ENCODE measurements at regions not wholly inside any gene's neighbourhood (a gene's known extent, or its start where the extent isn't known, plus 50 kb on each side); places are given as distances from the start of the nearest gene placed in this dataset.

GRCh38 chr10:44020322-44021111 is 364.4 kb downstream of the CXCL12 start:
- WGBS (ENCODE audit: missing lambda C conversion rate): 0% methylated on average over 5 of the region's 5 CpGs
- ChIA-PET POLR2A (no interaction called here), CTCF (no interaction called here)
- no peak overlapping the region for H3K27ac ChIP-seq
- no peak for DNase-seq (ENCODE audit: low read depth in 1 of 2, low spot score in 1 of 2)
- no peaks in the 10 kb centered on the region for H3K4me1 ChIP-seq
- no peaks in the 10 kb centered on the region for H3K9me3 ChIP-seq
- H3K4me2 ChIP-seq: no peak overlapping the region
- TF ChIP-seq KDM5A (IDR thresholded peaks at IDR 0.05): no peak
- TF ChIP-seq PBX3 (IDR thresholded peaks at IDR 0.05): no peak
- TF ChIP-seq RNF2 (IDR thresholded peaks at IDR 0.05; ENCODE audit: borderline replicate concordance, low read depth): no peak
- no peak for TF ChIP-seq HOXB13 (CRISPR knock-in tag; IDR thresholded peaks at IDR 0.05; ENCODE audit: low read depth)
- TF ChIP-seq EP300 (IDR thresholded peaks at IDR 0.05): no peak
- TF ChIP-seq ZC3H11A (IDR thresholded peaks at IDR 0.05): no peak
- no peak for TF ChIP-seq RFX5 (IDR thresholded peaks at IDR 0.05)
- TF ChIP-seq MAZ (IDR thresholded peaks at IDR 0.05; ENCODE audit: borderline replicate concordance, low read depth, low read length): no peak
- no peak for TF ChIP-seq EHMT2 (IDR thresholded peaks at IDR 0.05; ENCODE audit: low read depth)
- no peak for TF ChIP-seq SREBF2 (IDR thresholded peaks at IDR 0.05)
- TF ChIP-seq TP53 (CRISPR knock-in tag; IDR thresholded peaks at IDR 0.05): no peak
- no peak for TF ChIP-seq SMC3 (IDR thresholded peaks at IDR 0.05)
- TF ChIP-seq MAX (IDR thresholded peaks at IDR 0.05): no peak
- no peak for TF ChIP-seq NFE2L2 (conservative IDR thresholded peaks at IDR 0.05; ENCODE audit: low read length)
- TF ChIP-seq PHF8 (IDR thresholded peaks at IDR 0.05; ENCODE audit: borderline replicate concordance, low read depth): no peak
- no peak for TF ChIP-seq ELK1 (IDR thresholded peaks at IDR 0.05; ENCODE audit: low read depth, low read length)
- no peak overlapping the region for H3K4me3 ChIP-seq
- no peak for FAIRE-seq
- no peak for ATAC-seq

GRCh38 chr10:44017483-44018145 is 367.3 kb downstream of the CXCL12 start:
- FAIRE-seq (no peak), ATAC-seq (no peak), DNase-seq (ENCODE audit: low read depth in 1 of 2, low spot score in 1 of 2) (no peak)
- TF ChIP-seq POLR2AphosphoS2 (conservative IDR thresholded peaks at IDR 0.05; ENCODE audit: low read length) (no peak), TP53 (CRISPR knock-in tag; IDR thresholded peaks at IDR 0.05) (no peak), RFX5 (IDR thresholded peaks at IDR 0.05) (no peak), SREBF2 (IDR thresholded peaks at IDR 0.05) (no peak), CBX2 (IDR thresholded peaks at IDR 0.05; ENCODE audit: borderline replicate concordance, low read depth) (no peak), ATOH8 (CRISPR knock-in tag; IDR thresholded peaks at IDR 0.05; ENCODE audit: low read depth) (no peak), RARB (CRISPR knock-in tag; IDR thresholded peaks at IDR 0.05) (no peak)
- no peak overlapping the region for H3K27ac ChIP-seq
- ChIA-PET CTCF (interaction anchor here (0.6 kb wide), 1 partner anchor 345 kb away, joined by 3 read pairs; no protein-coding TSS in a partner anchor), POLR2A (no interaction called here)
- H3K4me3 ChIP-seq: no peak overlapping the region
- 12% methylated on average over 5 of the region's 5 CpGs for WGBS (ENCODE audit: missing lambda C conversion rate)
- no peak overlapping the region for H3K4me2 ChIP-seq
- no peaks in the 10 kb centered on the region for H3K4me1 ChIP-seq
- no peaks in the 10 kb centered on the region for H3K9me3 ChIP-seq
